ENCODE measurements at regions not wholly inside any gene's neighbourhood (a gene's known extent, or its start where the extent isn't known, plus 50 kb on each side); places are given as distances from the start of the nearest gene placed in this dataset.

DNA sequence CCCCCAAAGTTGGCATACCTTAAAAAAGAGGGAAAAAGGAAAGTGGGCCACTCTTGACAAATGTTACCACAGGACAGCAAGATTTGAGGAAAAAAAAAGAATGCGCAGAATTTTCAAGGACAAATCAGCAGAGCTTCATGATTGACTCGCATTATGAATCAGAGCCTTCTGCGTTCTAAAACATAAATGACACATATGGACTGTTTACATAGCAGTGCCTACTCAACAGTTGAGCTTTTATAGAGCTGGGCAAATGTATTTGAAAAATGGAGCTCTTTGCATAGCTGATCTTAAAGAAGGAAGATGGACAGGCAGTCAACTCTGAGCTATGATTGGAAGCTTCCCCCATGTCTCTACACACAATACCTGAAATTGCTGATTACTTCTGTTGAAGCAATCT, 213.2 kb upstream of the NT5E start:
- TF ChIP-seq EZH2 (IDR thresholded peaks at IDR 0.05; ENCODE audit: insufficient read depth, poor library complexity, severe bottlenecking) (no peak), EZH2phosphoT487 (IDR thresholded peaks at IDR 0.05; ENCODE audit: insufficient read depth, low read depth) (no peak)
